ENCODE measurements at regions not wholly inside any gene's neighbourhood (a gene's known extent, or its start where the extent isn't known, plus 50 kb on each side); places are given as distances from the start of the nearest gene placed in this dataset.

DNA sequence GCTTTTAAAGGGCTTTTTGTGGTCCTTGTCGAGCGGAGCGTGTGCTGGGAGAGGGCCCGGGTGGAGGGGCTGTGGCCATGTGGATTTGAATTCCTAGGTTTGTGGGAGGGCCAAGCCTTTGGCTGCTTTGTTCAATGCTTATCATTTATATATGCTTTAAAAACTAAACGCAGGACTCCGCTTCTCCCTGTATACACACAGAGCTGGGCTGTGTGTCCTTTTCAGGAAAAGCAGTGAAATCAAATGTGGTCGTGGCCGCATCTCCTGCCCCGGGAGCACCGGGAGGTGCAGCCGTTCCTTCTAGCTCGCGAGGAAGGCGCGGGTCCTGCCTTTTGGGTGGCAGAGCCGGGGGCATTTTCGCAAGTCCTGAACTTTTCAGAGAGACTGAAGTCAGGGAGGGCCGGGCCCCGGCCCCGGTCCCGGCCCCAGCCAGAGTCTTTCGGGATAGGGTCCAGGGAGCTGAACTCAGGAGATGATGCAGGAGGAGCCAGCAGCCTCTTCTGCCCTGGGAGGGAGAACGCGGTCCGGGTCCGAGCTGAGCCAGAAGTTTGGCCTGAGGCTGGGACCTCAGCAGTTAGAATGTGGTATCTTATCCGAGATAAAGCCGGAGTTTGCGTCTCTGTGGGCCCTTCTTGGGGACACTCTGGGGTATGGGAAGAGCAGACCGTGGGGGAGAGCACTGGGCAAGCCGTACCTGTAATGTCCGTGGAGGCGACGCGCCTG lies 158.8 kb downstream of the C9orf152 start:
- peak overlapping the region; percentile 92 for H3K27ac Mint-ChIP-seq
- no peaks in the 10 kb centered on the region for H3K9me3 Mint-ChIP-seq
- H3K4me1 Mint-ChIP-seq, result peaks cover 42% of the 10 kb centered on the region
- H3K36me3 Mint-ChIP-seq (ENCODE audit: low read depth), result peaks cover 20% of the 10 kb centered on the region
- H3K4me3 Mint-ChIP-seq, result peak overlapping the region; percentile 98
- intact Hi-C loops (cut with micrococcal nuclease), result loop anchor here (1.0 to 2.0 kb wide), 2 partner anchors 130 to 208 kb away; partner anchors contain the start of gene TXN
- peaks cover 6% of the 10 kb centered on the region for H3K27me3 Mint-ChIP-seq
- peak; percentile 78 for DNase-seq

GRCh38 chr9:110049699-110050450 lies 158.1 kb downstream of the C9orf152 start:
- H3K4me1 Mint-ChIP-seq, result peaks cover 42% of the 10 kb centered on the region
- H3K4me3 Mint-ChIP-seq, result peak overlapping the region; percentile 98
- H3K36me3 Mint-ChIP-seq (ENCODE audit: low read depth), result peaks cover 20% of the 10 kb centered on the region
- no peaks in the 10 kb centered on the region for H3K9me3 Mint-ChIP-seq
- intact Hi-C loops (cut with micrococcal nuclease), result loop anchor here (2.0 to 10.0 kb wide), 3 partner anchors 155 to 475 kb away; partner anchors contain the start of gene TXN
- H3K27me3 Mint-ChIP-seq, result peaks cover 6% of the 10 kb centered on the region
- peak overlapping the region; percentile 92 for H3K27ac Mint-ChIP-seq
- peak; percentile 80 for DNase-seq

DNA sequence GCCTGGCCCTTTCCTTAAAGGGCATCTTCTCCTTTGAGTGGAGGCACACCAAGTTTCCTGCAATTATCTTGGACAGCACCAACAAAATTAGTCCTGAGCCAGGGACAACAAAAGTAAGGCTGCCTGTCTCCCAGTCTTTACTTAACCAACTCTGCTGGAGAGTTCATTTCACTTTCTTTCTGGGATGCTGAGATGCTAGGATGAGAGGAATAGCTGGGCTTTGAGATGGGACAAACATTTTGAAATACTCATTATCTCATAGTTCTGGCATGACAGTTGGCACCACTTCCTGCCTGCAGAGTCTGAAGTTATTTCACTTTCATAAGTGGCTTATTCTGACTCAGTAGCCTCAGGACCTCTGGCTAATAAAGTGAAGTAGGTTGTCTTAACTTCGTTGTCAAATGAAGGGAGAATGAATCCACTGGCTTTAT lies 157.0 kb downstream of the C9orf152 start:
- peak overlapping the region; percentile 81 for H3K27ac Mint-ChIP-seq
- peak overlapping the region; percentile 98 for H3K4me3 Mint-ChIP-seq
- H3K4me1 Mint-ChIP-seq, result peaks cover 46% of the 10 kb centered on the region
- DNase-seq, result peak; percentile 78
- intact Hi-C loops (cut with micrococcal nuclease), result loop anchor here (1.0 to 10.0 kb wide), 5 partner anchors 77 to 476 kb away; no protein-coding TSS in a partner anchor
- H3K36me3 Mint-ChIP-seq (ENCODE audit: low read depth), result peaks cover 23% of the 10 kb centered on the region
- H3K27me3 Mint-ChIP-seq, result peaks cover 6% of the 10 kb centered on the region
- H3K9me3 Mint-ChIP-seq, result no peaks in the 10 kb centered on the region

- peaks cover 46% of the 10 kb centered on the region for H3K4me1 Mint-ChIP-seq
- intact Hi-C loops (cut with micrococcal nuclease), result loop anchor here (10.0 kb wide), 1 partner anchor 481 kb away; no protein-coding TSS in a partner anchor
- no peak for DNase-seq
- H3K27me3 Mint-ChIP-seq, result no peaks in the 10 kb centered on the region
- H3K4me3 Mint-ChIP-seq, result no peak overlapping the region
- peaks cover 33% of the 10 kb centered on the region for H3K36me3 Mint-ChIP-seq (ENCODE audit: low read depth)
- H3K27ac Mint-ChIP-seq, result no peak overlapping the region
- H3K9me3 Mint-ChIP-seq, result no peaks in the 10 kb centered on the region
These were observed 151.9 kb downstream of the C9orf152 start for GRCh38 chr9:110056062-110056461.

- Mint-ChIP-seq H3K27me3 (no peaks in the 10 kb centered on the region), H3K36me3 (ENCODE audit: low read depth) (peaks cover 35% of the 10 kb centered on the region), H3K4me1 (peaks cover 37% of the 10 kb centered on the region), H3K9me3 (peaks cover 4% of the 10 kb centered on the region), H3K4me3 (peak overlapping the region; percentile 8), H3K27ac (peak overlapping the region; percentile 71)
- intact Hi-C loops (cut with micrococcal nuclease), result loop anchor here (1.0 to 10.0 kb wide), 2 partner anchors 155 to 484 kb away; no protein-coding TSS in a partner anchor
- DNase-seq, result peak; percentile 87
These were observed 149.5 kb downstream of the C9orf152 start for GRCh38 chr9:110058304-110058953.

DNA sequence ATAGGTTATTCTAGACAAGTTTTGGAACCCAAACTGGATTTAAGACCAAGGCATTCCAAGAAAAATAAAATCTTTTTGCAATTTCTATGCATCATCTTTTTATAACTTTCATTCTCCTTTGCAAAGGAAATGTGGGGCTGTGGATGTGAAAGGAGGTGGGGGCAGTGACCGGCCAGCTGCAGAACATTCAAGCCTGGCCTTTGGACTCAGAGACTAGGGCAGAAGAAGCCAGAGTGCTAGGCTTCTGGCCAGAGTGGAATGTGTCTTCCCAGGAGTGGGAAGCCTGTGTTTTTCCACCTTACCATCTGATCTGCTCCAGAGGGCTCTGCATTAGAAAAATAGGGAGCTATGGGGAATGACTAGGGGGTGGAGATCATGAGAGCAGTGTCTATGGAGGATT lies 148.5 kb downstream of the C9orf152 start:
- H3K4me1 Mint-ChIP-seq, result peaks cover 38% of the 10 kb centered on the region
- DNase-seq, result no peak
- peaks cover 4% of the 10 kb centered on the region for H3K9me3 Mint-ChIP-seq
- peaks cover 40% of the 10 kb centered on the region for H3K36me3 Mint-ChIP-seq (ENCODE audit: low read depth)
- intact Hi-C loops (cut with micrococcal nuclease), result loop anchor here (10.0 kb wide), 1 partner anchor 485 kb away; no protein-coding TSS in a partner anchor
- H3K27ac Mint-ChIP-seq, result no peak overlapping the region
- H3K4me3 Mint-ChIP-seq, result no peak overlapping the region
- no peaks in the 10 kb centered on the region for H3K27me3 Mint-ChIP-seq

GRCh38 chr9:110064803-110065202 lies 143.2 kb downstream of the C9orf152 start:
- H3K27me3 Mint-ChIP-seq, result no peaks in the 10 kb centered on the region
- H3K4me1 Mint-ChIP-seq, result peaks cover 49% of the 10 kb centered on the region
- H3K36me3 Mint-ChIP-seq (ENCODE audit: low read depth), result peaks cover 55% of the 10 kb centered on the region
- no peak for DNase-seq
- no peak overlapping the region for H3K4me3 Mint-ChIP-seq
- peaks cover 4% of the 10 kb centered on the region for H3K9me3 Mint-ChIP-seq
- intact Hi-C loops (cut with micrococcal nuclease), result no loop called here
- no peak overlapping the region for H3K27ac Mint-ChIP-seq

DNA sequence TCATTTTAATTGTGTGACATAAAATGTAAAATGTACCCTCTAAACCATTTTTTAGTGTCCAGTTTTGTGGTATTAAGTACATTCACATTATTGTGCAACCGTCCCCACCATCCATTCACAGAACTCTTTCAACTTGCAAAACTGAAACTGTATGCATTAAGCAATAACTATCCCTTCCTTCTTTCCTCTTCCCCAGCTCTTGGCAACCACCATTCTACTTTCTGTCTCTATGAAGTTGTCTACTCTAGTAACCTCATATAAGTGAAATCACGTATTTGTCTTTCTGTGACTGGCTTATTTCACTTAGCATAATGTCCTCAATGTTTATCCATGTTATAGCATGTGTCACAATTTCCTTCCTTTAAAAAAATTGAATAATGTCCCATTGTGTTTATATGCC lies 142.4 kb downstream of the C9orf152 start:
- no peak for DNase-seq
- Mint-ChIP-seq H3K27me3 (no peaks in the 10 kb centered on the region), H3K36me3 (ENCODE audit: low read depth) (peaks cover 56% of the 10 kb centered on the region), H3K9me3 (peaks cover 4% of the 10 kb centered on the region), H3K4me1 (peaks cover 52% of the 10 kb centered on the region), H3K4me3 (peak overlapping the region; percentile 4), H3K27ac (no peak overlapping the region)
- intact Hi-C loops (cut with micrococcal nuclease), result no loop called here

- peaks cover 4% of the 10 kb centered on the region for H3K9me3 Mint-ChIP-seq
- no peaks in the 10 kb centered on the region for H3K27me3 Mint-ChIP-seq
- intact Hi-C loops (cut with micrococcal nuclease), result no loop called here
- H3K36me3 Mint-ChIP-seq (ENCODE audit: low read depth), result peaks cover 58% of the 10 kb centered on the region
- H3K4me1 Mint-ChIP-seq, result peaks cover 52% of the 10 kb centered on the region
- no peak for DNase-seq
- no peak overlapping the region for H3K27ac Mint-ChIP-seq
- H3K4me3 Mint-ChIP-seq, result no peak overlapping the region
These were observed 140.8 kb downstream of the C9orf152 start for GRCh38 chr9:110066929-110067716.

DNA sequence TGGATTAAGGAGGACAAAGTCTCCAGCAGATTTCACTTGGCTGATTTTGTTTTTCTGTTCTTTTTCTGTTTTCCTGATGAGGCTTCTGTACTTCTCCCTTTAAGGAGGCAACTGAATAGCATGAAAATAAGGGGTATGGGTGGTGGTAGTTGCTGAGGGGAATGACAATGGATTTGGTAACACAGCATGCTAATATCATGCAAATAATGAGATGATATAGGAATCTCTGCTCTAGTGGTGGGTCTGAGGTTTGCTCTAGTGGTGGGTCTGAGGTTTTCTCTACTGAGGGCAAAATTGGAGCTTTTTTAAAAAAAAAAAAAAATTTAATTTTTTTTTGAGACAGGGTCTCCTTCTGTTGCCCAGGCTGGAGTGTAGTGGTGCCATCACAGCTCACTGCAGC lies 139.7 kb downstream of the C9orf152 start:
- Mint-ChIP-seq H3K27me3 (no peaks in the 10 kb centered on the region), H3K4me3 (no peak overlapping the region), H3K27ac (no peak overlapping the region), H3K4me1 (peaks cover 52% of the 10 kb centered on the region), H3K9me3 (no peaks in the 10 kb centered on the region), H3K36me3 (ENCODE audit: low read depth) (peaks cover 55% of the 10 kb centered on the region)
- intact Hi-C loops (cut with micrococcal nuclease), result no loop called here
- no peak for DNase-seq

GRCh38 chr9:110069326-110070248 lies 138.4 kb downstream of the C9orf152 start:
- intact Hi-C loops (cut with micrococcal nuclease), result no loop called here
- H3K27ac Mint-ChIP-seq, result no peak overlapping the region
- H3K4me3 Mint-ChIP-seq, result no peak overlapping the region
- no peaks in the 10 kb centered on the region for H3K27me3 Mint-ChIP-seq
- no peaks in the 10 kb centered on the region for H3K9me3 Mint-ChIP-seq
- H3K36me3 Mint-ChIP-seq (ENCODE audit: low read depth), result peaks cover 49% of the 10 kb centered on the region
- peaks cover 55% of the 10 kb centered on the region for H3K4me1 Mint-ChIP-seq
- no peak for DNase-seq

- Mint-ChIP-seq H3K9me3 (no peaks in the 10 kb centered on the region), H3K4me1 (peaks cover 33% of the 10 kb centered on the region), H3K27ac (no peak overlapping the region), H3K36me3 (ENCODE audit: low read depth) (peaks cover 41% of the 10 kb centered on the region), H3K4me3 (no peak overlapping the region), H3K27me3 (no peaks in the 10 kb centered on the region)
- intact Hi-C loops (cut with micrococcal nuclease), result no loop called here
- no peak for DNase-seq
These were observed 135.2 kb downstream of the C9orf152 start for GRCh38 chr9:110072597-110073355.

Measured in activated CD4-positive, alpha-beta T cell treated with anti-CD3 and anti-CD28 coated beads, Interleukin-2, amount 10 ng/mL, durations not matched to agents 24 days and 14 days (primary cell).